GM12878 (cell line): ENCODE measurements at regions not wholly inside any gene's neighbourhood (a gene's known extent, or its start where the extent isn't known, plus 50 kb on each side); places are given as distances from the start of the nearest gene placed in this dataset.

Experiments
- ATAC-seq: fragments of 200-7000 bp; cut with Tn5 transposase; 3 replicates; pipeline ENCODE4 v1.9.1; 2020; ENCODE audit warnings: mild to moderate bottlenecking, moderate library complexity
- BruUV-seq: library from RNA; stranded (reverse); fragments of 400-500 nt; replicated peaks from 2 replicates; lab custom pipeline; 2021; lab: Mats Ljungman, UMichigan
- CTCF ChIA-PET: fragments of 300-600 bp; sonication (Branson Sonifier 250); formaldehyde crosslinking; extraction: SDS; loops from one replicate; lab custom pipeline; 2021; ENCODE audit warnings: inconsistent platforms; lab: Yijun Ruan, JAX
- POLR2A ChIA-PET: fragments of 350-600 bp; formaldehyde crosslinking; extraction: SDS; loops from one replicate; lab custom pipeline; 2021; ENCODE audit warnings: inconsistent platforms; lab: Charles Lee
- RAD21 ChIA-PET: fragments of 300-600 bp; sonication (Branson Sonifier 250); formaldehyde crosslinking; loops from one replicate; lab custom pipeline; 2023; ENCODE audit warnings: antibody characterized with exemption; ENCODE audit not compliant: unreplicated experiment; lab: Charles Lee
- SMC1A ChIA-PET: fragments of 300-600 bp; sonication (Branson Sonifier 250); formaldehyde crosslinking; loops from one replicate; lab custom pipeline; 2023; ENCODE audit not compliant: unreplicated experiment, uncharacterized antibody; lab: Charles Lee
- DNase-seq: peaks from one replicate; pipeline ENCODE4 v3.0.0-alpha.2; 2011; ENCODE audit warnings: low read depth, low spot score
- FAIRE-seq: peaks from 3 replicates; lab custom pipeline; 2011; peaks lifted over from hg19 to GRCh38; lab: Jason Lieb, UNC
- H2AFZ ChIP-seq: 2 replicates; pipeline ENCODE4 v1.6.0; 2011; ENCODE audit warnings: low read depth, low read length, control low read depth; ENCODE audit not compliant: control insufficient read depth
- H3K27ac ChIP-seq: 2 replicates; pipeline ENCODE4 v1.5.1; 2011; ENCODE audit warnings: control low read depth; ENCODE audit not compliant: control insufficient read depth, insufficient read depth
- H3K27me3 ChIP-seq, 2 experiments: replicated peaks in 1 of 2; 2 replicates each; pipeline versions ENCODE4 v1.6.0 to v1.6.1; 2011; ENCODE audit warnings: low read length in 1 of 2; ENCODE audit not compliant: control insufficient read depth in 2 of 2, insufficient read depth in 2 of 2
- H3K36me3 ChIP-seq, 2 experiments: 2 replicates each; pipeline ENCODE4 v1.5.1; 2011; ENCODE audit warnings: low read length in 1 of 2; ENCODE audit not compliant: control insufficient read depth in 2 of 2, insufficient read depth in 2 of 2
- H3K4me1 ChIP-seq: 2 replicates; pipeline ENCODE4 v1.6.1; 2011; ENCODE audit warnings: mild to moderate bottlenecking, low read length, moderate library complexity, mixed read lengths; ENCODE audit not compliant: control insufficient read depth, insufficient read depth
- H3K4me2 ChIP-seq: 2 replicates; pipeline ENCODE4 v1.6.0; 2011; ENCODE audit warnings: control low read depth; ENCODE audit not compliant: control insufficient read depth, insufficient read depth
- H3K4me3 ChIP-seq: fragments of 200-600 bp; sonication (generic); 2 replicates; pipeline ENCODE4 v1.5.1; 2016
- H3K79me2 ChIP-seq: 2 replicates; pipeline ENCODE4 v1.6.0; 2011; ENCODE audit warnings: low read length; ENCODE audit not compliant: control insufficient read depth, insufficient read depth
- H3K9ac ChIP-seq: 2 replicates; pipeline ENCODE4 v1.8.0; 2011; ENCODE audit warnings: low read length, control low read depth, mixed read lengths; ENCODE audit not compliant: control insufficient read depth, insufficient read depth
- H3K9me3 ChIP-seq: replicated peaks from 3 replicates; pipeline ENCODE4 v1.5.1; 2011; ENCODE audit warnings: mild to moderate bottlenecking, low read length; ENCODE audit not compliant: control insufficient read depth, insufficient read depth
- H4K20me1 ChIP-seq: 2 replicates; pipeline ENCODE4 v1.6.0; 2011; ENCODE audit not compliant: control insufficient read depth, insufficient read depth
- BHLHE40 ChIP-seq, 2 experiments: fragments of 450-650 bp in 1 of 2; IDR thresholded peaks; 2 replicates each; pipeline ENCODE4 v1.6.1; 2011 to 2017; ENCODE audit warnings: low read depth in 2 of 2, borderline replicate concordance in 1 of 2, improper control_type of control experiment in 1 of 2, low read length in 1 of 2, mild to moderate bottlenecking in 1 of 2
- CHD4 ChIP-seq: fragments of 200-600 bp; sonication (generic); IDR thresholded peaks from 2 replicates; pipeline ENCODE4 v1.6.1; 2016; ENCODE audit warnings: mild to moderate bottlenecking
- FOS ChIP-seq: IDR thresholded peaks from 3 replicates; pipeline ENCODE4 v1.6.1; 2011; ENCODE audit warnings: borderline replicate concordance; ENCODE audit not compliant: insufficient read length; ENCODE audit errors: extremely low read depth
- FOXK2 ChIP-seq: fragments of 450-650 bp; IDR thresholded peaks from 2 replicates; pipeline ENCODE4 v1.6.1; 2017; ENCODE audit warnings: mild to moderate bottlenecking, moderate library complexity
- MEF2B ChIP-seq: fragments of 450-650 bp; IDR thresholded peaks from 2 replicates; pipeline ENCODE4 v1.6.1; 2018; ENCODE audit warnings: mild to moderate bottlenecking, moderate library complexity; ENCODE audit not compliant: partially characterized antibody, poor library complexity, severe bottlenecking
- MLLT1 ChIP-seq: fragments of 450-650 bp; IDR thresholded peaks from 2 replicates; pipeline ENCODE4 v1.6.1; 2016; ENCODE audit warnings: mild to moderate bottlenecking
- NRF1 ChIP-seq: conservative IDR thresholded peaks from 2 replicates; pipeline ENCODE4 v1.6.1; 2011; ENCODE audit warnings: mild to moderate bottlenecking, low read depth, low read length, improper control_type of control experiment
- PBX3 ChIP-seq: IDR thresholded peaks from 2 replicates; pipeline ENCODE4 v1.6.1; 2011; ENCODE audit warnings: mild to moderate bottlenecking, low read depth, low read length, moderate library complexity; ENCODE audit not compliant: insufficient replicate concordance
- SIN3A ChIP-seq: IDR thresholded peaks from 2 replicates; pipeline ENCODE4 v1.6.1; 2012; ENCODE audit warnings: low read depth, low read length, improper control_type of control experiment
- SMAD5 ChIP-seq: IDR thresholded peaks from 2 replicates; pipeline ENCODE4 v1.6.1; 2016; ENCODE audit warnings: antibody characterized with exemption, low read depth
- TARDBP ChIP-seq: IDR thresholded peaks from 2 replicates; pipeline ENCODE4 v1.6.1; 2016; ENCODE audit warnings: borderline replicate concordance
- TCF3 ChIP-seq: IDR thresholded peaks from 2 replicates; pipeline ENCODE4 v1.6.1; 2012; ENCODE audit warnings: low read depth, mild to moderate bottlenecking, low read length, borderline replicate concordance; ENCODE audit not compliant: insufficient read depth
- WGBS: methylation state at CpG from one replicate; pipeline ENCODE4 v1.1.6; 2016; ENCODE audit warnings: low lambda C conversion rate; ENCODE audit not compliant: insufficient replicate concordance, insufficient coverage; ENCODE audit errors: missing lambda C conversion rate; 5-methylcytosine and 5-hydroxymethylcytosine counted together
- in situ Hi-C: fragments of 300-500 bp; cut with MboI; formaldehyde crosslinking; loops from 9 replicates; pipeline ENCODE4 v1.14.3; 2018; ENCODE audit warnings: mixed read lengths
- intact Hi-C: fragments of 100-400 bp; cut with micrococcal nuclease; formaldehyde crosslinking; loops from one replicate; pipeline ENCODE4 v1.14.2; 2022; ENCODE audit not compliant: unreplicated experiment
- TF ChIP-seq, protein P1 (sequence below): fragments of 450-650 bp; IDR thresholded peaks from 2 replicates; pipeline ENCODE4 v1.6.1; 2017; ENCODE audit warnings: low read depth, mild to moderate bottlenecking, moderate library complexity
- TF ChIP-seq, protein P2 (sequence below): fragments of 450-650 bp; IDR thresholded peaks from 2 replicates; pipeline ENCODE4 v1.6.1; 2017; ENCODE audit warnings: mild to moderate bottlenecking, moderate library complexity

GRCh38 chr4:34323549-34324320 is 1920.6 kb downstream of the ARAP2 start (continued):
- TF ChIP-seq, protein P1, sequence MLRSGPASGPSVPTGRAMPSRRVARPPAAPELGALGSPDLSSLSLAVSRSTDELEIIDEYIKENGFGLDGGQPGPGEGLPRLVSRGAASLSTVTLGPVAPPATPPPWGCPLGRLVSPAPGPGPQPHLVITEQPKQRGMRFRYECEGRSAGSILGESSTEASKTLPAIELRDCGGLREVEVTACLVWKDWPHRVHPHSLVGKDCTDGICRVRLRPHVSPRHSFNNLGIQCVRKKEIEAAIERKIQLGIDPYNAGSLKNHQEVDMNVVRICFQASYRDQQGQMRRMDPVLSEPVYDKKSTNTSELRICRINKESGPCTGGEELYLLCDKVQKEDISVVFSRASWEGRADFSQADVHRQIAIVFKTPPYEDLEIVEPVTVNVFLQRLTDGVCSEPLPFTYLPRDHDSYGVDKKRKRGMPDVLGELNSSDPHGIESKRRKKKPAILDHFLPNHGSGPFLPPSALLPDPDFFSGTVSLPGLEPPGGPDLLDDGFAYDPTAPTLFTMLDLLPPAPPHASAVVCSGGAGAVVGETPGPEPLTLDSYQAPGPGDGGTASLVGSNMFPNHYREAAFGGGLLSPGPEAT = no peak
- no peak for TF ChIP-seq NRF1
- TF ChIP-seq, protein P2, sequence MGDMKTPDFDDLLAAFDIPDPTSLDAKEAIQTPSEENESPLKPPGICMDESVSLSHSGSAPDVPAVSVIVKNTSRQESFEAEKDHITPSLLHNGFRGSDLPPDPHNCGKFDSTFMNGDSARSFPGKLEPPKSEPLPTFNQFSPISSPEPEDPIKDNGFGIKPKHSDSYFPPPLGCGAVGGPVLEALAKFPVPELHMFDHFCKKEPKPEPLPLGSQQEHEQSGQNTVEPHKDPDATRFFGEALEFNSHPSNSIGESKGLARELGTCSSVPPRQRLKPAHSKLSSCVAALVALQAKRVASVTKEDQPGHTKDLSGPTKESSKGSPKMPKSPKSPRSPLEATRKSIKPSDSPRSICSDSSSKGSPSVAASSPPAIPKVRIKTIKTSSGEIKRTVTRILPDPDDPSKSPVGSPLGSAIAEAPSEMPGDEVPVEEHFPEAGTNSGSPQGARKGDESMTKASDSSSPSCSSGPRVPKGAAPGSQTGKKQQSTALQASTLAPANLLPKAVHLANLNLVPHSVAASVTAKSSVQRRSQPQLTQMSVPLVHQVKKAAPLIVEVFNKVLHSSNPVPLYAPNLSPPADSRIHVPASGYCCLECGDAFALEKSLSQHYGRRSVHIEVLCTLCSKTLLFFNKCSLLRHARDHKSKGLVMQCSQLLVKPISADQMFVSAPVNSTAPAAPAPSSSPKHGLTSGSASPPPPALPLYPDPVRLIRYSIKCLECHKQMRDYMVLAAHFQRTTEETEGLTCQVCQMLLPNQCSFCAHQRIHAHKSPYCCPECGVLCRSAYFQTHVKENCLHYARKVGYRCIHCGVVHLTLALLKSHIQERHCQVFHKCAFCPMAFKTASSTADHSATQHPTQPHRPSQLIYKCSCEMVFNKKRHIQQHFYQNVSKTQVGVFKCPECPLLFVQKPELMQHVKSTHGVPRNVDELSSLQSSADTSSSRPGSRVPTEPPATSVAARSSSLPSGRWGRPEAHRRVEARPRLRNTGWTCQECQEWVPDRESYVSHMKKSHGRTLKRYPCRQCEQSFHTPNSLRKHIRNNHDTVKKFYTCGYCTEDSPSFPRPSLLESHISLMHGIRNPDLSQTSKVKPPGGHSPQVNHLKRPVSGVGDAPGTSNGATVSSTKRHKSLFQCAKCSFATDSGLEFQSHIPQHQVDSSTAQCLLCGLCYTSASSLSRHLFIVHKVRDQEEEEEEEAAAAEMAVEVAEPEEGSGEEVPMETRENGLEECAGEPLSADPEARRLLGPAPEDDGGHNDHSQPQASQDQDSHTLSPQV = no peak

DNA sequence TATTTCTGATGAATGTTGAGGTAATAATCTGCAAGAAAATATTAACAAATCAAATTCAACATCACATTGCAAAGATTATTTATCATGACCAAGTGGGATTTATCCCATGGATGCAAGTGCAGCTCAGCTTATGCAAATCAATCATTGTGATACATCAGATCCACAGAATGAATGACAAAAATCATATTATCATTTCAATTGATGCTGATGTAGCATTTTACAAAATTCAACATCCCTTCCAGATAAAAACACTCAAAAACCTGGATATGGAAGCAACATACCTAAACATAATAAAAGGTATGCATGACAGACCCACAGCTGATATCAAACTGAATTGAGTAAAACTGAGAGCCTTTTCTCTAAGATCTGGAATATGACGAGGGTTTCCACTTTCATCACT is 1915.4 kb downstream of the ARAP2 start:
- SMC1A ChIA-PET = no interaction called here
- no peaks in the 10 kb centered on the region for H3K79me2 ChIP-seq
- no peaks in the 10 kb centered on the region for H3K4me1 ChIP-seq
- WGBS = 36% methylated on average over 1 of the region's 1 CpG
- CTCF ChIA-PET = no interaction called here
- DNase-seq (no peak), FAIRE-seq (no peak), ATAC-seq (no peak)
- H2AFZ ChIP-seq = no peak overlapping the region
- in situ Hi-C loops (no loop called here), intact Hi-C loops (no loop called here)
- H3K9ac ChIP-seq = no peak overlapping the region
- RAD21 ChIA-PET = no interaction called here
- no peaks in the 10 kb centered on the region for H3K9me3 ChIP-seq
- POLR2A ChIA-PET = no interaction called here
- BruUV-seq = no TSS peak
- no peak overlapping the region for H3K27ac ChIP-seq
- no peaks in the 10 kb centered on the region for H3K36me3 ChIP-seq
- no peak overlapping the region for H3K4me2 ChIP-seq
- no peak overlapping the region for H3K4me3 ChIP-seq
- H3K27me3 ChIP-seq = no peaks in the 10 kb centered on the region
- no peaks in the 10 kb centered on the region for H4K20me1 ChIP-seq
- TF ChIP-seq PBX3 (no peak), FOXK2 (no peak), TCF3 (no peak), SIN3A (no peak), MLLT1 (no peak), SMAD5 (no peak), CHD4 (no peak), FOS (no peak), MEF2B (no peak), TARDBP (no peak), BHLHE40 (IDR thresholded peaks at IDR 0.05; ENCODE audit: borderline replicate concordance in 1 of 2, low read depth in 2 of 2, low read length in 1 of 2) (no peak)
